CD1c-positive myeloid dendritic cell (primary cell): ENCODE measurements at regions not wholly inside any gene's neighbourhood (a gene's known extent, or its start where the extent isn't known, plus 50 kb on each side); places are given as distances from the start of the nearest gene placed in this dataset.
A peak's percentile ranks its signal among the peaks of the same experiment; 100 is the strongest.

Experiments used
- DNase-seq: peaks from one replicate; pipeline ENCODE4 v3.0.0-alpha.2; 2016; ENCODE audit errors: extremely low spot score

DNA sequence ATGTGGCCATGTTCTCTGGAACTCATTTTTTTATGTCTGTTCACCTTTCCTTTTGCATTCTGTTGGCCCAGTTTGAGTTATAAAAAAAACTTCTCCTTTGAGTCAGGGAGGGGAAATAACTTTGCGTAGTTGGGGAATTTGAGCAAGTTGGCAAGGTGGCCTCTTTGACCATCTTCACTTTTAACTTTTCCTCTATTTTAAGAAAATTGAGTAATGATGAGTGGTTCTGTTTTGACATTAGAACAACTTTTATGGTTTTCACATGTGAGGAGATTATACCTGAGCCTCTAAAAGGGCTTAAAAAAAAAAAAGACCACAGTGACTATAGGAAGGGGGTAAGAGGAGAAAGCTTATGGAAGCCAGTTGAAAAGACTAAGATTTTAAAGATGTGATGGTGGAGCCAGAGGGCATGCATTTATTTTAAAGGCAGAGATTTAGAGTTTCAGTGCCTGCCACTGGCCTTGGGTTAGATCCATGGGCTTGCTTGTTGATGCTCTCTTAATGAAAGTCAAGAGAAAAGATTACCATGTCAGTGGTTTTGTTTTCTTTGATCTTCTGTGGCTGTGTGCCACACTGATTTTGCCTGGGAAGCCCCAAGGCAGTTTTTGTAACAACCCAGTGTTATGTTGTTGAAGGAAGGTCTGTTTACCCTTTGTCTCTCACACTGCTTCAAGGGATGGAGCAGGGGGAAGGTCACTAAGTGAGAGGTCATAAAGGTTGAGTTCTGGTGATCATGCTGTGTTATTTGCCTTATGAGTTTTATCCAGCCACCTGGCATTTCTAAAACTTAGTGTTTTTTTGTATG lies 219.7 kb upstream of the CD180 start:
- DNase-seq, result no peak

- no peak for DNase-seq
These were observed 218.1 kb upstream of the CD180 start for GRCh38 chr5:67414712-67415111.

GRCh38 chr5:67413721-67414120 lies 217.1 kb upstream of the CD180 start:
- no peak for DNase-seq

DNA sequence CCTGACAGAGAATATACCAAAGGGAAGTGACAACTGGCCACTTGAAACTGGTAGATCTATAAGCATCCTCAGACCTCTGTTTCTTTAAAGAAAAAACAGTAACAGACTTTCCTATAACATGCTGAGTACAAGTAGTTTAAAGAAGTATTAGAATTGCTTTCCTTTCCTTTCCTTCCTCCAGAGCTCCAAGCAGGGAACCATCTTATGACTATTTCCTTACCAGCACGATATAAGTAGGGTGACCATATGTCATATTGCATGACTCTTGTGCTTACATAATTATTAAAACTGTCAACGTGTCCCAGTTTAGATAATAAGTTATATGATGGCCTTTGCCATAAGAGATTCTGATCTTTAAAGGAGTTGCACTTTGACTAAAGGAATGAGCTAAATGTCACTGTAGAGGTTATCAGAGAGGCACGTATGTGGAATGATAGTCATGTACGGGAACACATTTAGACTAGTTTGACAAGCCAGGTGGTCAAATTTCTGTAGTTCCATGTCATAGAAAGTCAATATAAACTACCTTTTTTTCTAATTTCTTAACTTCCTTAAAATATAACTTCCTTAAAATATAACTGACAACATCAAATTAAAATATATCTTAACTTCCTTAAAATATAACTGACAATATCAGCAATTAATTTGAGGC lies 212.7 kb upstream of the CD180 start:
- DNase-seq, result peak; percentile 26

DNA sequence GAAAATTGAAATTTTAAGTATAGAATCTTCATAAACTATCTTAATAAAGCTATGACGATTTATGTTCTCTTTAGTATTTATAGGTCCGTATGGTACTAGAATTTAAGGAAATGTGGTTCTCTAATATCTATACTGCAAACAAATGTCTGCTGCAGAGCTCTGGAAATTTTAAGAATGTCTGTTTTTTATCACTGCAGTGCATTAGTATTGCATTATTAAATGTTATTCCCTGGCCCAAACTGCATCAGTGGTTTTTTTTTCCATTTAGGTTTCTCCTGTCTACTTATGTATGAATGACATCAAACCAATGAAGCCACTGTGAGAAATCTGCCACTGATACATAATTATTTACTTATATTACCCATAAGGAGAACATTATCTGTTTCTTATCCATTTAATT lies 211.4 kb upstream of the CD180 start:
- DNase-seq, result no peak

DNA sequence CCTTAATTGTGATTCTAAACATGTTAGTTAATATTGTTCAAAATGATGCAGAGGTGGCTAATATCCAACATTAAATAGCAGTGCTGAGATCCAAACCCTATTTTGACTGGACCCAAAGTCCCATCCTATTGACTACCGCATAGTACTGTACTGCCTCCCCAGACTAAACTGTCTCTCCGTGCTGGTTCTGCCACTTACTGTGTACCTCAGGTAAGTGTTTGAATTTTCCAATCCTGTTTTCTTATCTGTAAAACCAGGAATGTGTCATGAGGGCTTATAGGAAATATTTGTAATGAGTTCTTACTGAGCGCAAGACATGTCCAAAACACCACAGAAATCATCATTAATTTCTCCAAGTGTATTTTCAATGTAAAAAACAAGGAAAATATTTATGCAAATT lies 209.2 kb upstream of the CD180 start:
- DNase-seq, result no peak

DNA sequence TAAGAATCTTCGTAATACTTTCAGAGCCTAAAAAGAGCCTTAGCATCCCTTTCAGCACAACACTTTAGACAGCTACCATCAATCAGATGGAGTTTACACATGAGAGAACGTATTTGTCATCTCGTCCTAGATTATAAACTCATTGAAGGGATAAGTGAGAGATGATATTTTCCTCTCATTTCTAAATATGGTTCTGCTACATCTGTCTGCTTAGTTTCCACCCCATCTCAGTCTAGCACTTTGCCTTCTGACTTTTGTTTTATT lies 208.4 kb upstream of the CD180 start:
- DNase-seq, result no peak

GRCh38 chr5:67404256-67405100 lies 207.9 kb upstream of the CD180 start:
- DNase-seq, result no peak

- DNase-seq, result no peak
These were observed 205.9 kb upstream of the CD180 start for GRCh38 chr5:67402526-67402925.

DNA sequence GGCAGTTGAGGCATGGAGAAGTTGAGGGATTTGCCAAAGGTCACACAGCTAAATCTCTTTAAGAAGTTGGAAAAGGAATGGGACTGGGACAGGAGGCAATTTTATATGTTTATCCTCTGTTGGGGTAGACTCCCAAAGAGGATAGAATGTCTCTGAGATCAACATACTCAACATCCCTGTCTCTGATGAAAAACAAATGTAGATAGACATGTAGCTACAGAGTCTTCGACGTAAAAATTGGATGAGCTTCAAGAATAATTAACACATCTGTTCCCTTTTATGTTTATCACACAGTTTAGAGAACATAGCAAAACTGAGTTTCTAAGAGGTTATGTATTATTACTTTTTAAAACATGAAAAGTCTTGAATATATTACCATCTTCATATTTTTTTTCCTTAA lies 204.6 kb upstream of the CD180 start:
- no peak for DNase-seq

GRCh38 chr5:67400752-67401151 lies 204.2 kb upstream of the CD180 start:
- no peak for DNase-seq

DNA sequence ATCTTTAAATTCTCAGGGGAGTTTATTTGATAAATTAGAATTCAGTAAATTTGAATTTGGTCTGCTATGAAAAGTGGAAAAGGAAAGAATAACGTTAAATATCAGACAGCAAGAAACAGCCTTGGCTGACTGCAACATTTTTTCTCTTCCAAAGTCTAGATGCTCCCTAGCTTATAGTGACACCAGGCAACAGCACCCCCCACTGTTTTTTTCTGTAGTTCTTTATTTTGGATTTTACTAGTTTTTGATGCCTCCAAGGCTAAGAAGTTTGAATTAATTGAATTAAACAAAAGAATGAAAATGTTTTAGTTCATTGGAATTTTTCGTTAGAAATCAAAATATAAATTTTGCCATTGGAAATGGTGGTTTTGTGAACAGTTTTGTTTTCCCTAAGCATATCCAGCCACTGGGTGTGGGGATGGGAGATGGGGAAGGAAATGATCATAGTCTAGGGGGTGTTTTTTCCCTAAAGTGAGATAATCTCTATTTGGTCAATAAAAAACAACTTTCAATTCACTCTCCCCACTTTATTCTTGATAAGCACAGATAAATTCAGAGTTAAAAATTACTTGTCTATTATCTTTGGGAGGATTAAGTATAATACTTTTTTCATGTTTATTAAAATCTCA lies 199.3 kb upstream of the CD180 start:
- no peak for DNase-seq

DNA sequence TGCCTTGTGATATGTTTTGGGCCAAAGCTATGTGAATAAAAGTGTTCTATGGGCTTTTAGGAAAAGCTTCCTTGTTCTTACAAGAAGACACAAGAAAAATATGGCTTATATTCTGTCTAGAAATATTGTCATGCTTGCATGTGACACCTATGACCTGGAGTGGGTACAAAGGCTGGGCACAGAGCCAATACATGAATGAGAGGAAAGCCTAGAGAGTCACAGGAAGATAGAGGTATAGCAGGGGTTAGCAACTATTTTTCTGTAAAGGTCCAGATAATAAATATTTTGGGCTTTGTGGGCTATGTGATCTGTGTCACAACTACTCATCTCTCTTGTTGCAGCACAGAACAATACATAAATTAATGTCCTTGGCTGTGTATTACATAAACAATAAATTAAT lies 196.6 kb upstream of the CD180 start:
- DNase-seq, result no peak

DNA sequence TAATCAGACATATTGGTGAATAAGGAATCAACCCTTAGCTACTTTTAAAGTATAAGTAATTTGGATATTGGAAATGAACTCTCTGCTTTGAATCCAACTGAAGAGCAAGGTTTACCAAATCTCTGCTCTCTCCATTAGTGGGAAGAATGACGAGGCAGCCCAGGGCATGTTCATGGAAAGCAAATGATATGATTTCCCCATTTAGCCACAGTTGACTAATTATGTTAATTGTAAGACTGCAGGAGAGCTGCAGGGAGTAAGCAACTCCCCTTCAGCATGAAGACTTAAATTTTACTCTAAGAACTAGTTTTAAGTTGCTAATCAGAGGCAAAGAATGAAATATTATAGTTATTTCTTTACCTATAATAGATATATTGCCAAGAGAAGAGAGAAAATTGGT lies 194.3 kb upstream of the CD180 start:
- no peak for DNase-seq

DNA sequence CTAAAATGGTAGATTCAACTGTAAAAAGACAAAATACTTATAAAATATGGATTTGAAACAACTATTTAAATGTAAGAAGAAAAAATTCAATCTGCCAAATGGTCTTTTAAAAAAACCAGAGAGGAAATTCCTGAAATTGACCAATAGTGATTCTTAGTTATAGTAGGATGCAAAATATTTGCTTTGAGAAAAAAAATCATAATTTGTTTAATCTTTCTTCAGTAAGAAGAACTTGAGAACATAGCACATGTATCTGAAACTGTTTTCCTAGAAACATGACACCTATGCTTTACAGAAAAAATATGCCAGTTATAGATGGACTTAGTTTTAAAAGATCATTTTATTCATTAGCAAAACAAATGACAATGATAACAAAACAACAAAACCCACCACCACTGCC lies 186.9 kb upstream of the CD180 start:
- no peak for DNase-seq

- DNase-seq, result no peak
These were observed 184.8 kb upstream of the CD180 start for GRCh38 chr5:67381236-67381880.

GRCh38 chr5:67380431-67380830 lies 183.8 kb upstream of the CD180 start:
- no peak for DNase-seq

DNA sequence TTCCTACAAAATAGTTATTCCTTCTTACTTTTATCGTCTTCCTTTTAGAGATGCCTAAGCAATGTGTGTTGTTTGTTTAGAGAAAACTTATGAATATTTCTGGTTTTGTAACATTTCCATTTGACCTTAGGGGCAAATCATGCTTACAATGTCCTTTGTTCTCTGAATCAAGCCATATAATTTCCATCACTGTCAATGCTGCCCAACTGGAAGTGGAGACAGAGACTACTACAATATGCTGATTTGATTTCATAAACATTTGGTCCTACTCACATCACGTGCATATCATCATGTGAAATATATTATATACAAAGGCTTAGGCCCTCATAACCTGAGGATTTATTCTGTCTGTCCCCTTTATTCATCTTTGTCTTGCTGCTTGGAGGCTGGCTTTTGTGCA lies 183.2 kb upstream of the CD180 start:
- DNase-seq, result no peak

GRCh38 chr5:67378256-67378655 lies 181.7 kb upstream of the CD180 start:
- no peak for DNase-seq

- DNase-seq, result no peak
These were observed 181.0 kb upstream of the CD180 start for GRCh38 chr5:67377631-67378030.

DNA sequence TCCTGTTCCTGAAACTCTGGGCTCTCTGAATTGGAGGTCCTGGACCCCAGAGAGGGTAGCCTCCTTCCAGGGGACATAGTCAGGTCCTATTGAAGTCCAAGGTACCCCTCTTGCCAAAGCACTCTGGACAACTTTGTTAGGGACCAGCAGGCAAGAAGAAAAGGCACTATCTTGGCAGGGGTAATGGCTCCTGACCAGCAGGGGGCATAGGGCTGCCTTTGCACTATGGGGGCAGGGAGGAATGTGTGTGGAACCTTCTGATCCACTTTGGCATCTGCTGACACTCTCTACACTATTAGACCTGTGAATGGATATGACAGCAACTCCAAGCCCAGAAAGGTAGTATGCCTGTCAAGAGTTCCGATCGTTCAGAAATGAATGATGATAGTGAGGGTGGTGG lies 179.0 kb upstream of the CD180 start:
- DNase-seq, result no peak

DNA sequence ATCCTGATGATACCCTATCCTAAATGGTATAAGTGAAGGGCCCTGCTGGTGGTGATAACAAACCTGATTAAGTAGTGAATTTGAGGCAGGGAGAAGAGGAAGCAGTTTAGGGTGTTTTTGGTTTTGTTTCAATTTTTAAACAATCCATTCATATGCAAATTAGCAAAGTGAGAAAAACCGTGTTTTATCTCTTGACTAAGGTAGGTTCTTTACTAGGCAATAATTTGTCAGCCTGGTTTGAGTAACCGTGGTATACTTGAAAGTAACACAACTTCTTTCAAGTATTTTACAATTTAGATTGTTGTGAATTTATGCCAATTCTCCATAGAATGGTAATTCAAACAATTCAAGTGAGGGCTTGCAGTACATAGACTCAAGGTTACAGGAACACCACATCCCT lies 177.8 kb upstream of the CD180 start:
- no peak for DNase-seq
